Activated CD4-positive, alpha-beta T cell treated with anti-CD3 and anti-CD28 coated beads, Interleukin-2, amount 10 ng/mL, durations not matched to agents 7 days and 5 days (primary cell): ENCODE measurements at regions not wholly inside any gene's neighbourhood (a gene's known extent, or its start where the extent isn't known, plus 50 kb on each side); places are given as distances from the start of the nearest gene placed in this dataset.
"Not testable (repeated sequence)": the region's sequence is repeated elsewhere in the genome, so short reads cannot be mapped to it uniquely, and the experiment has no call there.

ENCODE experiments used
- CTCF ChIA-PET: fragments of 350-600 bp; sonication (Branson Sonifier 250); formaldehyde crosslinking; loops from one replicate; lab custom pipeline; 2021; ENCODE audit warnings: antibody characterized with exemption; lab: Charles Lee
- POLR2A ChIA-PET: fragments of 350-600 bp; sonication (Branson Sonifier 250); formaldehyde crosslinking; loops from one replicate; lab custom pipeline; 2021; ENCODE audit warnings: antibody characterized with exemption; lab: Charles Lee
- DNase-seq: peaks from one replicate; pipeline ENCODE4 v3.0.0-alpha.2; 2020
- H3K27ac Mint-ChIP-seq: one replicate; pipeline ENCODE4 v1.8.0; 2021; ENCODE audit warnings: mild to moderate bottlenecking, moderate library complexity, mixed read lengths
- H3K27me3 Mint-ChIP-seq: one replicate; pipeline ENCODE4 v1.8.0; 2021; ENCODE audit warnings: mixed read lengths
- H3K36me3 Mint-ChIP-seq: one replicate; pipeline ENCODE4 v1.8.0; 2021; ENCODE audit warnings: low read depth, mixed read lengths
- H3K4me1 Mint-ChIP-seq: one replicate; pipeline ENCODE4 v1.8.0; 2021; ENCODE audit warnings: mixed read lengths
- H3K4me3 Mint-ChIP-seq: one replicate; pipeline ENCODE4 v1.8.0; 2021; ENCODE audit warnings: mild to moderate bottlenecking, moderate library complexity, mixed read lengths
- H3K9me3 Mint-ChIP-seq: one replicate; pipeline ENCODE4 v1.8.0; 2021; ENCODE audit warnings: mixed read lengths

- H3K4me1 Mint-ChIP-seq = no peaks in the 10 kb centered on the region
- ChIA-PET CTCF (no interaction called here), POLR2A (no interaction called here)
- no peaks in the 10 kb centered on the region for H3K36me3 Mint-ChIP-seq
- H3K27me3 Mint-ChIP-seq = no peaks in the 10 kb centered on the region
- no peak for DNase-seq
- H3K9me3 Mint-ChIP-seq = peaks cover 2% of the 10 kb centered on the region
- no peak overlapping the region for H3K4me3 Mint-ChIP-seq
- H3K27ac Mint-ChIP-seq = no peak overlapping the region
Observed at GRCh38 chr17:21815352-21816063, 123.2 kb downstream of the KCNJ18 start.

GRCh38 chr17:21816592-21817567 is 124.6 kb downstream of the KCNJ18 start:
- ChIA-PET POLR2A (no interaction called here), CTCF (no interaction called here)
- no peaks in the 10 kb centered on the region for H3K4me1 Mint-ChIP-seq

GRCh38 chr17:21817791-21818364 is 125.6 kb downstream of the KCNJ18 start:
- no peaks in the 10 kb centered on the region for H3K36me3 Mint-ChIP-seq
- no peak for DNase-seq
- no peak overlapping the region for H3K4me3 Mint-ChIP-seq
- POLR2A ChIA-PET = no interaction called here
- H3K27me3 Mint-ChIP-seq = no peaks in the 10 kb centered on the region
- H3K4me1 Mint-ChIP-seq = no peaks in the 10 kb centered on the region
- H3K27ac Mint-ChIP-seq = no peak overlapping the region
- CTCF ChIA-PET = no interaction called here
- peaks cover 2% of the 10 kb centered on the region for H3K9me3 Mint-ChIP-seq

More at GRCh38 chr17:21816592-21817567, 124.6 kb downstream of the KCNJ18 start:
- Mint-ChIP-seq H3K9me3 (peaks cover 2% of the 10 kb centered on the region), H3K36me3 (no peaks in the 10 kb centered on the region), H3K27ac (no peak overlapping the region), H3K4me3 (no peak overlapping the region), H3K27me3 (no peaks in the 10 kb centered on the region)
- DNase-seq = no peak

- Mint-ChIP-seq H3K4me3 (no peak overlapping the region), H3K9me3 (no peaks in the 10 kb centered on the region), H3K4me1 (no peaks in the 10 kb centered on the region), H3K27ac (no peak overlapping the region), H3K27me3 (no peaks in the 10 kb centered on the region), H3K36me3 (no peaks in the 10 kb centered on the region)
- no peak for DNase-seq
- CTCF ChIA-PET = no interaction called here
- POLR2A ChIA-PET = no interaction called here
Observed at GRCh38 chr17:21823090-21823489, 130.8 kb downstream of the KCNJ18 start.

- DNase-seq = no peak
- Mint-ChIP-seq H3K9me3 (no peaks in the 10 kb centered on the region), H3K27ac (no peak overlapping the region), H3K36me3 (no peaks in the 10 kb centered on the region), H3K4me3 (no peak overlapping the region), H3K27me3 (no peaks in the 10 kb centered on the region), H3K4me1 (no peaks in the 10 kb centered on the region)
- CTCF ChIA-PET = no interaction called here
- POLR2A ChIA-PET = no interaction called here
Observed at GRCh38 chr17:21823643-21824042, 131.3 kb downstream of the KCNJ18 start.

GRCh38 chr17:21841839-21842238 is 149.5 kb downstream of the KCNJ18 start:
- Mint-ChIP-seq H3K9me3 (peaks cover 6% of the 10 kb centered on the region), H3K27ac (peak overlapping the region; percentile 73), H3K36me3 (peaks cover 3% of the 10 kb centered on the region), H3K27me3 (peaks cover 13% of the 10 kb centered on the region), H3K4me3 (peak overlapping the region; percentile 53), H3K4me1 (peaks cover 1% of the 10 kb centered on the region)
- CTCF ChIA-PET = no interaction called here
- no peak for DNase-seq
- POLR2A ChIA-PET = no interaction called here

- DNase-seq = no peak
- Mint-ChIP-seq H3K27me3 (peaks cover 13% of the 10 kb centered on the region), H3K4me1 (peaks cover 1% of the 10 kb centered on the region), H3K27ac (no peak overlapping the region), H3K9me3 (peaks cover 6% of the 10 kb centered on the region), H3K4me3 (no peak overlapping the region), H3K36me3 (peaks cover 3% of the 10 kb centered on the region)
- ChIA-PET POLR2A (no interaction called here), CTCF (no interaction called here)
Observed at GRCh38 chr17:21842332-21843317, 150.3 kb downstream of the KCNJ18 start.

- Mint-ChIP-seq H3K27me3 (peaks cover 13% of the 10 kb centered on the region), H3K4me1 (peaks cover 1% of the 10 kb centered on the region), H3K4me3 (peak overlapping the region; percentile 13), H3K9me3 (peaks cover 7% of the 10 kb centered on the region), H3K27ac (no peak overlapping the region), H3K36me3 (peaks cover 3% of the 10 kb centered on the region)
- no peak for DNase-seq
- ChIA-PET CTCF (no interaction called here), POLR2A (no interaction called here)
Observed at GRCh38 chr17:21843318-21843865, 151.1 kb downstream of the KCNJ18 start.

GRCh38 chr17:21843951-21844590 is 151.7 kb downstream of the KCNJ18 start:
- H3K4me3 Mint-ChIP-seq = peak overlapping the region; percentile 30
- H3K4me1 Mint-ChIP-seq = peaks cover 1% of the 10 kb centered on the region
- no peak for DNase-seq
- CTCF ChIA-PET = no interaction called here
- peaks cover 3% of the 10 kb centered on the region for H3K36me3 Mint-ChIP-seq
- H3K9me3 Mint-ChIP-seq = peaks cover 9% of the 10 kb centered on the region
- H3K27ac Mint-ChIP-seq = peak overlapping the region; percentile 66
- POLR2A ChIA-PET = no interaction called here
- peaks cover 13% of the 10 kb centered on the region for H3K27me3 Mint-ChIP-seq

GRCh38 chr17:21848510-21848909 is 156.2 kb downstream of the KCNJ18 start:
- H3K36me3 Mint-ChIP-seq, DNase-seq, CTCF ChIA-PET, H3K4me3 Mint-ChIP-seq, H3K27me3 Mint-ChIP-seq, H3K27ac Mint-ChIP-seq, POLR2A ChIA-PET, H3K4me1 Mint-ChIP-seq: not testable (repeated sequence)
- H3K9me3 Mint-ChIP-seq = peaks cover 13% of the 10 kb centered on the region

GRCh38 chr17:21849030-21849429 is 156.7 kb downstream of the KCNJ18 start:
- H3K4me3 Mint-ChIP-seq, POLR2A ChIA-PET, H3K27ac Mint-ChIP-seq, H3K4me1 Mint-ChIP-seq, CTCF ChIA-PET, H3K36me3 Mint-ChIP-seq, H3K27me3 Mint-ChIP-seq, DNase-seq: not testable (repeated sequence)
- H3K9me3 Mint-ChIP-seq = peaks cover 13% of the 10 kb centered on the region

GRCh38 chr17:21850614-21851013 is 158.3 kb downstream of the KCNJ18 start:
- H3K4me1 Mint-ChIP-seq, H3K27ac Mint-ChIP-seq, DNase-seq, H3K9me3 Mint-ChIP-seq, H3K4me3 Mint-ChIP-seq, CTCF ChIA-PET, POLR2A ChIA-PET, H3K27me3 Mint-ChIP-seq, H3K36me3 Mint-ChIP-seq: not testable (repeated sequence)
